GM12873 (cell line): ENCODE measurements at regions not wholly inside any gene's neighbourhood (a gene's known extent, or its start where the extent isn't known, plus 50 kb on each side); places are given as distances from the start of the nearest gene placed in this dataset.

Source experiments
- TF ChIP-seq, protein P1 (sequence below): IDR thresholded peaks from 2 replicates; pipeline ENCODE4 v1.5.1; 2012; ENCODE audit warnings: low read depth, mild to moderate bottlenecking, moderate library complexity, low read length, control low read depth; ENCODE audit not compliant: insufficient read depth; ENCODE audit errors: missing control alignments

DNA sequence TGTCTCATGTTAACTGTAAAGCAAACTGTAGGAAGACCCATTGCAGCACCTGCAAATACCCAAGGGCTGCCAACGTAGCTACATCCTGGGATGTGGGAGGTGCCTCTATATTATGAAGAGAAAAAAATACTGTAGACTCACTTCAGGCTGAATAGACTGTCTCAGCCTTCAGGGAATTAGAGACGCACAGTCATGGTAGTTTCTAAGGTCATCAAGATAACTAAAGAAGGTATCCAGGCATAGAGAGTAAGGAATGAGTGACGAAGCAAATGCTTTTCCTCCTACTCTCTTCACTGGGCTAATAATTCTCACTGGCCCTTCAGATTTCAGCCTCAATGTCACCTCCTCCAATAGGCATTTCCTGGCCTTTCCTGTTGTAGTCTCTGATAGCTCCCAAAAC is 121.6 kb upstream of the ECI2 start:
- TF ChIP-seq, protein P1, sequence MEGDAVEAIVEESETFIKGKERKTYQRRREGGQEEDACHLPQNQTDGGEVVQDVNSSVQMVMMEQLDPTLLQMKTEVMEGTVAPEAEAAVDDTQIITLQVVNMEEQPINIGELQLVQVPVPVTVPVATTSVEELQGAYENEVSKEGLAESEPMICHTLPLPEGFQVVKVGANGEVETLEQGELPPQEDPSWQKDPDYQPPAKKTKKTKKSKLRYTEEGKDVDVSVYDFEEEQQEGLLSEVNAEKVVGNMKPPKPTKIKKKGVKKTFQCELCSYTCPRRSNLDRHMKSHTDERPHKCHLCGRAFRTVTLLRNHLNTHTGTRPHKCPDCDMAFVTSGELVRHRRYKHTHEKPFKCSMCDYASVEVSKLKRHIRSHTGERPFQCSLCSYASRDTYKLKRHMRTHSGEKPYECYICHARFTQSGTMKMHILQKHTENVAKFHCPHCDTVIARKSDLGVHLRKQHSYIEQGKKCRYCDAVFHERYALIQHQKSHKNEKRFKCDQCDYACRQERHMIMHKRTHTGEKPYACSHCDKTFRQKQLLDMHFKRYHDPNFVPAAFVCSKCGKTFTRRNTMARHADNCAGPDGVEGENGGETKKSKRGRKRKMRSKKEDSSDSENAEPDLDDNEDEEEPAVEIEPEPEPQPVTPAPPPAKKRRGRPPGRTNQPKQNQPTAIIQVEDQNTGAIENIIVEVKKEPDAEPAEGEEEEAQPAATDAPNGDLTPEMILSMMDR = no peak

DNA sequence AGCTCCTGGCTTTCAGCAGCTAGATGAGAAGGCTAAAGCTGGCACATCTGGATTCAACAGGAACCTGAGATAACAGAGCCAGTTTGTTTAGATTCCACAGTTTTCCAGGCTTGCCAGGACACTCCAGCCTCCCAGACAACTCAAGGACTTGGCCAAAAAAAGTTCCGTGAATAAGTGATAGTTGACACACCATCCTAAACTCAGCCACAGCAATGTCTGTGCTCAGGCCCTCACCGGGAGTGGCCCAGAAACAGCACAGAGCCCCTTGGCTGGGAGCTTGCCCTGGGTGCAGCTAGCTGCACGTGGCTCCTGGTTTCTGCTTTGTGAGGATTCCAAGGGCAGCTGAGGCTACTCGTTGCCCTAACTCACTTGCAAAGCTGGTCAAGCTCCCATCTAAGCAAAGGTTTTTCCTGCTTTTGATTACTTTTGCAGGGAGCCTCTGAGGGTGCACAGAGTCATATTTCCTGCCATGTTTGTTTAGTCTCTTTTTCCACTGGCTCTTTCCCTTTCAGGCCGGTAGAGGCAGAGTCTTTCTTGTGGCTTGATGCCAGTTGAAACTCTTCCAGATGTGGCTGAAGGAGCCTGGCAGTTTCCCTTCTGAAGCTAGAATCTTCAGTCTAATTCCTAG is 118.3 kb upstream of the ECI2 start:
- TF ChIP-seq, protein P1 = no peak

DNA sequence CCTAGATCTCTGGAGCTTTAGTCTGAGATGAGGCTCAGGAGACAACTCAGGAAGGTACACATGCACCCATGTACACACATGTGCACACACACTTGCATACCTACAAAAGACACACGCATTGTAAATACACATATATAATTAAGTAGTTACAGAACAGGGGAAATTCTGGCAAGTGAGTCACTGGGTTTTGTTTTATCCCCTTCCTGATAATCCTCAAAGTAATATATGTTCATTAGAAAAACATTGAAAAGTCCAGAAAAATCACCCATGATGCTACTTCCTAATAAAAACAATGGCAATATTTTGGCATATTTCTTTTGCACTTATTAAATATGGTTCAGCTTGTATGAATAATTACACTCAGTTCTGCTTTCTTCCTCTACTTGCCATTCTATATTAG is 115.3 kb upstream of the ECI2 start:
- TF ChIP-seq, protein P1 = no peak

DNA sequence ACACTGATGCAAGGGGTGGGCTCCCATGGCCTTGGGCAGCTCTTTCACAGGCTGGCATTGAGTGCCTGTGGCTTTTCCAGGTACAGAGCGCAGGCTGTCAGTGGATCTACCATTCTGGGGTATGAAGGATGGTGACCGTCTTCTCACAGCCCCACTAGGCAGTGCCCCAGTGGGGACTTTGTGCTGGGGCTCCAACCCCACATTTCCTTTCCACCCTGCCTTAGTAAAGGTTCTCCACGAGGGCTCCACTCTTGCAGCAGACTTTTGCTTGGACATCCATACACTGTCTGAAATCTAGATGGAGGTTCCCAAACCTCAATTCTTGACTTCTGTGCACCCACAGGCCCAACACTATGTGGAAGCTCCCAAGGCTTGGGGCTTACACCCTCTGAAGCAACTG is 107.9 kb upstream of the ECI2 start:
- TF ChIP-seq, protein P1 = no peak

DNA sequence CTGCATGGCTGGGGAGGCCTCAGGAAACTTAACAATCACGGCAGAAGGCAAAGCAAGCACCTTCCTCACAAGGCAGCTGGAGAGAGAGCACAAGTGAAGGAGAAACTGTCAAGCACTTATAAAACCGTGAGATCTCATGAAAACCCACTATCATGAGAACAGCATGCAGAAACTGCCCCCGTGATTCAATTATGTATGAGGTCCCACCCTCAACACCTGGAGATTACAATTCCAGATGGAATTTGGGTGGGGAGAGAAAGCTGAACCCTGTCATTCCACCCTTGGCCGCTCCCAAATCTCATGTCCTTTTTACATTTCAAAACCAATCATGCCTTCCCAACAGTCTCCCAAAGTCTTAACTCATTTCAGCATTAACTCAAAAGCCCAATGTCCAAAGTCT is 107.2 kb upstream of the ECI2 start:
- TF ChIP-seq, protein P1 = no peak

DNA sequence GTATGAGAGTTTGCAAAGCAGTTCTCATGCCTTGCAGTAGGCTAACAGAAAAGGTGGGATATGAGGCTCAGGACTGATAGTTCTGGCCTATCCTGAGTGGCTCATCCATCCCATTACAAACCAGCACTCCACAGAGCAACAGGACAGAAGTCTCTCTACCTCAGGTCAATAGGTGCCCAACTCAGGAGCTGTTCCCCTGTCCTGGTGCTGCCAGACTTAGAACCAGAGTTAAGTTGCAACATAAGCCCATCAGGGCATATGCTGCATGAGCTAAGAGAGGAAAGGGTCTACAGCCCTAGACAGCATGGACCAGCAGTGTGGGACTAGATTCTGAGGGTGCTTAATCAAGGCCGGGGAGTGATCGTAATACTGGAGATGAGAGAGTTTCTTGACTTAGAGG is 104.8 kb upstream of the ECI2 start:
- TF ChIP-seq, protein P1 = no peak

DNA sequence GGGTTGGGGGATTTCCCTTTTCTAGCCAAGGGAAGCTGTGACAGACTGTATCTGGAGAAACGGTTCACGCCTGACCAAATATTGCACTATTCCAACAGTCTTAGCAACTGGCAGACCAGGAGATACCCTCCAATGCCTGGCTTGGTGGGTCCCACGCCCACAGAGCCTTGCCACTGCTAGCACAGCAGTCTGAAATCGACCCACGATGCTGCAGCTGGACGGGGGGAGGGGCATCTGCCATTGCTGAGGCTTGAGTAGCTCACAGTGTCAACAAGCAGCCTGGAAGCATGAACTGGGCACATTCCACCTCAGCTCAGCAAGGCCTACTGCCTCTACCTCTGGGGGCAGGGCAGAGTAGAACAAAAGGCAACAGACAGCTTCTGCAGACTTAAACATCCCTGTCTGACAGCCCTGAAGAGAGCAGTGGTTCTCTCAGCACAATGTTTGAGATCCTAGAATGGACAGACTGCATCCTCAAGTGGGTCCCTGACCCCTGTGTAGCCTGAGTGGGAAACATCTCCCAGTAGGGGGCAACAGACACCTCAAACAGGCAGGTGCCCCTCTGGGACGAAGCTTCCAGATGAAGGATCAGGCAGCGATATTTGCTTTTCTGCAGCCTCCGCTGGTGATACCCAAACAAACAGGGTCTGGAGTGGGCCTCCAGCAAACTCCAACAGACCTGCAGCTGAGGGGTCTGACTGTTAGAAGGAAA is 89.9 kb upstream of the ECI2 start:
- TF ChIP-seq, protein P1 = no peak
